Effector memory CD8-positive, alpha-beta T cell (primary cell): ENCODE measurements at regions not wholly inside any gene's neighbourhood (a gene's known extent, or its start where the extent isn't known, plus 50 kb on each side); places are given as distances from the start of the nearest gene placed in this dataset.
"Not testable (repeated sequence)": the region's sequence is repeated elsewhere in the genome, so short reads cannot be mapped to it uniquely, and the experiment has no call there.

Source experiments
- ATAC-seq: fragments of 150-1000 bp; cut with Tn5 transposase; replicated peaks from 2 replicates; pipeline ENCODE4 v1.10.0; 2021; ENCODE audit warnings: mild to moderate bottlenecking, moderate library complexity
- DNase-seq, 3 experiments: peaks; one replicate each; pipeline ENCODE4 v3.0.0; 2021
- H3K27ac Mint-ChIP-seq, 2 donors: one replicate each; pipeline ENCODE4 v1.8.0; 2022; ENCODE audit warnings: mild to moderate bottlenecking in 2 of 2, mixed read lengths in 2 of 2, moderate library complexity in 2 of 2
- H3K27me3 Mint-ChIP-seq, 2 donors: one replicate each; pipeline ENCODE4 v1.8.0; 2022; ENCODE audit warnings: mixed read lengths in 2 of 2
- H3K36me3 Mint-ChIP-seq: one replicate; pipeline ENCODE4 v1.8.0; 2022; ENCODE audit warnings: mild to moderate bottlenecking, moderate library complexity, mixed read lengths; ENCODE audit not compliant: insufficient read depth
- H3K4me1 Mint-ChIP-seq, 2 donors: one replicate each; pipeline ENCODE4 v1.8.0; 2022; ENCODE audit warnings: low read depth in 2 of 2, mixed read lengths in 2 of 2
- H3K4me3 Mint-ChIP-seq, 2 donors: one replicate each; pipeline ENCODE4 v1.8.0; 2022; ENCODE audit warnings: mild to moderate bottlenecking in 2 of 2, mixed read lengths in 2 of 2, moderate library complexity in 2 of 2
- H3K9me3 Mint-ChIP-seq, 2 donors: one replicate each; pipeline ENCODE4 v1.8.0; 2022; ENCODE audit warnings: mixed read lengths in 2 of 2

DNA sequence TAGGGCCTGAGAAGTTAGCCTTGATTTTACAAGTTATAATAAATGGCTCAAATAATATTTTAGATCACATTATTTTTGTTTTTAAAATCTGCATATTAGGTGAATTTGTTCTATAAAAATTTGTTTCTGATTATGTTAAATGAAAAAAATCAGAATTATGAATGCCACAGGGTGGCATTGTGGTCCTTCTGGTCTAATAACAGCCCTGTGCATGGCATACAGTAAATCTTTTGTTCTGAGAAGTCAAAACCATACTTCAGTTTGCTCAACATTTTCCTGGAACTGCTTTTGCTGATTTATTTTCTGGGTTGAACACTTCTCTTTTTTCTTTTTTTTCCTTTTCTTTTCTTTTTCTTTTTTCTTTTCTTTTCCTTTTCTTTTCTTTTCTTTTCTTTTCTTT is 101.0 kb upstream of the UBQLN2 start:
- no peak overlapping the region for H3K27ac Mint-ChIP-seq
- H3K36me3 Mint-ChIP-seq = no peaks in the 10 kb centered on the region
- peaks cover 0 to 11% of the 10 kb centered on the region in 2 donors for H3K27me3 Mint-ChIP-seq
- H3K4me1 Mint-ChIP-seq = no peaks in the 10 kb centered on the region
- H3K9me3 Mint-ChIP-seq = peaks cover 0 to 10% of the 10 kb centered on the region in 2 donors
- ATAC-seq (no peak), DNase-seq (no peak)
- H3K4me3 Mint-ChIP-seq = no peak overlapping the region

DNA sequence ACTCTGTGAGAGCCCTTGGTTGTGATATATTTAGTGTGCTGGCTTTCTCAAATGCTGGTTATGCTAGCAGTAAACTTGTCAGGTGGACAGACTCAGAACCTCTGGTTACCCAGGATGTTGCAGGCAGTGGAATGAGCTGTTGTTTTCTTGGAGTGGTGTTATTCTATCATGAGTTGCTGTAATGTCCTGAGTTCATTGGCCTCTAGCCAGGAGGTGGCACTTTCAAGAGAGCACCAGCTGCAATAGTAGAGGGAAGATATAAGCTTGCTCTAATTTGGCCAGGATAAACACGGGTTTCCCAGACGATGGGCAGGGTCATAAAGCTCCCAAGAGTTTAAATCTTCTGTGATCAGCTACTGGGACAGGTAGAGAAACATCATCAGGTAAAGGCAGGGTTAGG is 95.0 kb upstream of the UBQLN2 start:
- no peak for ATAC-seq
- H3K9me3 Mint-ChIP-seq = no peaks in the 10 kb centered on the region
- DNase-seq = no peak
- no peaks in the 10 kb centered on the region for H3K36me3 Mint-ChIP-seq
- peaks cover 0 to 8% of the 10 kb centered on the region in 2 donors for H3K27me3 Mint-ChIP-seq
- H3K4me1 Mint-ChIP-seq = no peaks in the 10 kb centered on the region
- H3K27ac Mint-ChIP-seq = no peak overlapping the region
- no peak overlapping the region for H3K4me3 Mint-ChIP-seq

DNA sequence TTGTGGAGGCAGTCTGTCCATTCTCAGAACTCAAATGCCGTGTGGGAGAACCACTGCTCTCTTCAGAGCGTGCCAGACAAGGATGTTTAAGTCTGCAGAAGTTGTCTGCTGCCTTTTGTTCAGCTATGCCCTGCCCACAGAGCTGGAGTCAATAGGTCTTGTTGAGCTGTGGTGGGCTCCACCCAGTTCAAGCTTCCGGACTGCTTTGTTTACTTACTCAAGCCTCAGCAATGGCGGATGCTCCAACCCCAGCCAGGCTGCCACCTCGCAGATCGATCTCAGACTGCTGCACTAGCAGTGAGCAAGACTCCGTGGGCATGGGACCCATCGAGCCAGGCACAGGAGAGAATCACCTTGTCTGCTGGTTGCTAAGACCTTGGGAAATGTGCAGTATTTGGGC is 68.5 kb upstream of the UBQLN2 start:
- H3K36me3 Mint-ChIP-seq, ATAC-seq: not testable (repeated sequence)

DNA sequence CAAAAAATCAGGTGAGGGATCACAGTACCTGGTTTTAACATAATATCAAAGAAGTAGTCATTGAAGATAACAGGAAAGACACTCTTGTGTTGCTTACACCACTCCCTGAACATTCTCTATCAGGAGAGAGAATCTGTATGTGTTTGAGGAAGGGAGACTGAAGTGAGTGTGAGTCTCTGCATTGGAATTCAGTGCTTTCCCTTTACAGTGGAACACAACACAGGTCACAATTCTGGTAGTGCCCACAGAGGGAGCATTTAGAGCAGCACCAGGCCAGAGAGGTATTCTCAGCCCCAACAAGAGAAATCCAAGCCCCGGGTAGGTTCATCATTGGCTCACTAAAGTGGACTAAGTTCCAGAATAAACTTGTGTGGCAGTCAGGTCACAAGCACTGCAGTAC is 64.7 kb upstream of the UBQLN2 start:
- Mint-ChIP-seq H3K36me3 (no peaks in the 10 kb centered on the region), H3K27ac (no peak overlapping the region), H3K4me3 (no peak overlapping the region), H3K27me3 (peaks cover 0 to 20% of the 10 kb centered on the region in 2 donors), H3K4me1 (no peaks in the 10 kb centered on the region), H3K9me3 (no peaks in the 10 kb centered on the region)
- DNase-seq (no peak), ATAC-seq (no peak)

More for the DNA sequence above, 68.5 kb upstream of the UBQLN2 start:
- not testable (repeated sequence) for DNase-seq, H3K4me1 Mint-ChIP-seq, H3K9me3 Mint-ChIP-seq, H3K27ac Mint-ChIP-seq, H3K27me3 Mint-ChIP-seq, H3K4me3 Mint-ChIP-seq

DNA sequence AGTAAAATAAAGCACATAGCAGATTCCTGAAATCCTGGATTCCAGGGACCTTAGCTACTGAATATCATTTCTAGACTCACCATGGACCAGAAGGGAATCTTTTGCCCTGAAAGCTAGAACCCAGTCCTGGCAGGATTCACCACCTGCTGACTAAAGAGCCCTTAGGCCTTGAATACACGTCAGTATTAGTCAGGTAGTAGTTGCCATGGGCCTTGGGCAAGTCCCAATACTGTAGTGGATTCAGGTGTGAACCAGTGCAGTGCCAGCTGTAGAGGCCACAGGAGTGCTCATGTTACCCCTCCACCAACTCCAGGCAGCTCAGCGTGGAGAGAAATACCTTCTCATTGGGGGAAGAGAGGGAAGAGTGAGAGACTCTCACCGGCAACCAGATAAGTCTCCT is 64.1 kb upstream of the UBQLN2 start:
- DNase-seq (no peak), ATAC-seq (no peak)
- H3K27ac Mint-ChIP-seq = no peak overlapping the region
- H3K36me3 Mint-ChIP-seq = no peaks in the 10 kb centered on the region
- no peak overlapping the region for H3K4me3 Mint-ChIP-seq
- peaks cover 0 to 26% of the 10 kb centered on the region in 2 donors for H3K27me3 Mint-ChIP-seq
- no peaks in the 10 kb centered on the region for H3K4me1 Mint-ChIP-seq
- H3K9me3 Mint-ChIP-seq = no peaks in the 10 kb centered on the region

DNA sequence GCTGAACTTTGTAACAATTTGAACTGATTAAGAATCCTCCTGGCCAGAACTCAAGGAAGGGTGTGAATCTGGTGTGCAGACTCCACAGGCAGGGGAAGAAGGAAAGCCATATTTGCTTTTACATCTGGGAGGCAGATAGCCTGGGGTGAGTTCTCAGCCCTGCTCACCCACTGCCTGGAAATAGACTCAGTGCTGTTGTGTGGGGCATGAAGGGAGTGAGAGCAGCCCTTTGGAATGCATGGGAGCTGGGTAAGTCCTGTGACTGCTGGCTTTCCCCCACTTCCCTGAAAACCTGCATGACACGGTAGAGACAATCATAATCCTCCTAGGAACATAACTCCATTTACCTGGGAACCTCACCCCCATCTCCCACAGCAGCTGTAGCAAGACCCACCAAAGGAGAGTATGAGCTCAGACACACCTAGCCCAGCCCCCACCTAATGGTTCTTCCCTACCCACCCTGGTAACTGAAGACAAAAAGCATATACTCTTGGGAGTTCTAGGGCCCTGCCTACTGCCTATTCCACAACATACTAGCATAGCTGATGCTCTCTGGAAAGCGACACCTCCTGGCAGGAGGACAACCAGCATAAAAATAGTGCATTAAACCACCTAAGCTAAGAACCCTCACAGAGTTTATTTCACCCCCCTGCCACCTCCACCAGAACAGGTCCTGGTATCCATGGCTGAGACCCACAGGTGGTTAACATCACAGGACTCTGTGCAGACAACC is 59.3 kb upstream of the UBQLN2 start:
- no peaks in the 10 kb centered on the region for H3K4me1 Mint-ChIP-seq
- no peak overlapping the region for H3K27ac Mint-ChIP-seq
- no peaks in the 10 kb centered on the region for H3K36me3 Mint-ChIP-seq
- H3K4me3 Mint-ChIP-seq = no peak overlapping the region
- peaks cover 0 to 60% of the 10 kb centered on the region in 2 donors for H3K27me3 Mint-ChIP-seq
- ATAC-seq = no peak
- peaks cover 0 to 4% of the 10 kb centered on the region in 2 donors for H3K9me3 Mint-ChIP-seq
- DNase-seq = no peak

DNA sequence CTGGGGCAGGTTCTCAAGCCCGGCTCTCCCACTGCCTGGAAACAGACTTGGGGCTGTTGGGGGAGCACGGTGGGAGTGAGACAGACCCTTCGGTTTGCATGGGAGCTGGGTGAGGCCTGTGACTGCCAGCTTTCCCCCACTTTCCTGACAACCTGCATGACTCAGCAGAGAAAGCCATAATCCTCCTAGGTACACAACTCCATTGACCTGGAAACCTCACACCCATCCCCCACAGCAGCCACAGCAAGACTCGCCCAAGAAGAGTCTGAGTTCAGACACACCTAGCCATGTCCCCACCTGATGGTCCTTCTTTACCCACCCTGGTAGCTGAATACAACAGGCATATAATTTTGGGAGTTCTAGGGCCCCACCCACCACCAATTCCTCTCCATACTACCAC is 57.6 kb upstream of the UBQLN2 start:
- no peak overlapping the region for H3K4me3 Mint-ChIP-seq
- H3K27ac Mint-ChIP-seq = no peak overlapping the region
- no peaks in the 10 kb centered on the region for H3K4me1 Mint-ChIP-seq
- H3K27me3 Mint-ChIP-seq = peaks cover 0 to 57% of the 10 kb centered on the region in 2 donors
- peaks cover 0 to 7% of the 10 kb centered on the region in 2 donors for H3K9me3 Mint-ChIP-seq
- ATAC-seq (no peak), DNase-seq (no peak)
- no peaks in the 10 kb centered on the region for H3K36me3 Mint-ChIP-seq
